Left ventricle myocardium inferior (tissue), 1 donor: ENCODE measurements at regions not wholly inside any gene's neighbourhood (a gene's known extent, or its start where the extent isn't known, plus 50 kb on each side); places are given as distances from the start of the nearest gene placed in this dataset.

Source experiments
- DNase-seq: peaks from one replicate; pipeline ENCODE4 v3.0.0-alpha.2; 2020
- H3K27ac ChIP-seq: fragments of 200-600 bp; replicated peaks from 2 replicates; pipeline ENCODE4 v1.8.0; 2021
- H3K27me3 ChIP-seq: fragments of 200-600 bp; 2 replicates; pipeline ENCODE4 v1.8.0; 2021; ENCODE audit warnings: low read depth
- H3K36me3 ChIP-seq: fragments of 200-600 bp; 2 replicates; pipeline ENCODE4 v1.8.0; 2021
- H3K4me1 ChIP-seq: fragments of 200-600 bp; 2 replicates; pipeline ENCODE4 v1.8.0; 2021
- H3K4me3 ChIP-seq: fragments of 200-600 bp; 2 replicates; pipeline ENCODE4 v1.8.0; 2021; ENCODE audit warnings: mild to moderate bottlenecking, moderate library complexity
- H3K9me3 ChIP-seq: fragments of 200-600 bp; replicated peaks from 2 replicates; pipeline ENCODE4 v1.8.0; 2021
- CTCF ChIP-seq: fragments of 200-600 bp; IDR thresholded peaks from 2 replicates; pipeline ENCODE4 v1.8.0; 2021; ENCODE audit warnings: antibody characterized with exemption, mild to moderate bottlenecking, borderline replicate concordance
- intact Hi-C: fragments of 100-400 bp; cut with micrococcal nuclease; formaldehyde crosslinking; loops from one replicate; pipeline ENCODE4 v1.11.0; 2022
- donor health status: DM: no; HTN: yes; CAD: no; lungs with severe emphysema.

- Histone ChIP-seq H3K9me3 (peaks cover 10% of the 10 kb centered on the region), H3K4me3 (no peak overlapping the region), H3K27me3 (no peaks in the 10 kb centered on the region), H3K4me1 (no peaks in the 10 kb centered on the region), H3K27ac (no peak overlapping the region), H3K36me3 (no peaks in the 10 kb centered on the region)
- TF ChIP-seq CTCF, result no peak
- DNase-seq, result no peak
- intact Hi-C loops, result no loop called here
Observed at GRCh38 chr2:8058652-8059051, 623.2 kb upstream of the ID2 start.

GRCh38 chr2:8059255-8059654 is 622.6 kb upstream of the ID2 start:
- Histone ChIP-seq H3K4me3 (no peak overlapping the region), H3K27ac (no peak overlapping the region), H3K36me3 (no peaks in the 10 kb centered on the region), H3K9me3 (peaks cover 10% of the 10 kb centered on the region), H3K27me3 (no peaks in the 10 kb centered on the region), H3K4me1 (no peaks in the 10 kb centered on the region)
- intact Hi-C loops, result no loop called here
- no peak for TF ChIP-seq CTCF
- DNase-seq, result no peak

GRCh38 chr2:8059794-8060193 is 622.1 kb upstream of the ID2 start:
- no peak overlapping the region for H3K4me3 ChIP-seq
- intact Hi-C loops, result no loop called here

GRCh38 chr2:8061219-8061618 is 620.6 kb upstream of the ID2 start:
- no peak overlapping the region for H3K27ac ChIP-seq
- H3K27me3 ChIP-seq, result no peaks in the 10 kb centered on the region

More at GRCh38 chr2:8059794-8060193, 622.1 kb upstream of the ID2 start:
- no peak for DNase-seq
- Histone ChIP-seq H3K9me3 (peaks cover 10% of the 10 kb centered on the region), H3K27me3 (no peaks in the 10 kb centered on the region), H3K4me1 (no peaks in the 10 kb centered on the region), H3K36me3 (no peaks in the 10 kb centered on the region), H3K27ac (no peak overlapping the region)
- no peak for TF ChIP-seq CTCF

GRCh38 chr2:8064603-8065002 is 617.3 kb upstream of the ID2 start:
- H3K27me3 ChIP-seq, result no peaks in the 10 kb centered on the region
- no peaks in the 10 kb centered on the region for H3K4me1 ChIP-seq
- intact Hi-C loops, result no loop called here
- DNase-seq, result no peak
- H3K36me3 ChIP-seq, result no peaks in the 10 kb centered on the region
- no peak overlapping the region for H3K27ac ChIP-seq
- TF ChIP-seq CTCF, result no peak
- no peaks in the 10 kb centered on the region for H3K9me3 ChIP-seq
- no peak overlapping the region for H3K4me3 ChIP-seq

More at GRCh38 chr2:8061219-8061618, 620.6 kb upstream of the ID2 start:
- no peak for TF ChIP-seq CTCF
- intact Hi-C loops, result no loop called here
- H3K4me1 ChIP-seq, result no peaks in the 10 kb centered on the region
- H3K36me3 ChIP-seq, result no peaks in the 10 kb centered on the region
- no peak overlapping the region for H3K4me3 ChIP-seq
- DNase-seq, result no peak
- peaks cover 10% of the 10 kb centered on the region for H3K9me3 ChIP-seq

GRCh38 chr2:8065191-8065590 is 616.7 kb upstream of the ID2 start:
- Histone ChIP-seq H3K36me3 (no peaks in the 10 kb centered on the region), H3K27ac (no peak overlapping the region), H3K27me3 (no peaks in the 10 kb centered on the region), H3K4me1 (no peaks in the 10 kb centered on the region), H3K4me3 (no peak overlapping the region), H3K9me3 (no peaks in the 10 kb centered on the region)
- no peak for DNase-seq
- intact Hi-C loops, result no loop called here
- TF ChIP-seq CTCF, result no peak
